ENCODE measurements at regions not wholly inside any gene's neighbourhood (a gene's known extent, or its start where the extent isn't known, plus 50 kb on each side); places are given as distances from the start of the nearest gene placed in this dataset.

GRCh38 chr9:129439242-129439641, 181.7 kb downstream of the C9orf50 start:
- TF ChIP-seq, protein P1, sequence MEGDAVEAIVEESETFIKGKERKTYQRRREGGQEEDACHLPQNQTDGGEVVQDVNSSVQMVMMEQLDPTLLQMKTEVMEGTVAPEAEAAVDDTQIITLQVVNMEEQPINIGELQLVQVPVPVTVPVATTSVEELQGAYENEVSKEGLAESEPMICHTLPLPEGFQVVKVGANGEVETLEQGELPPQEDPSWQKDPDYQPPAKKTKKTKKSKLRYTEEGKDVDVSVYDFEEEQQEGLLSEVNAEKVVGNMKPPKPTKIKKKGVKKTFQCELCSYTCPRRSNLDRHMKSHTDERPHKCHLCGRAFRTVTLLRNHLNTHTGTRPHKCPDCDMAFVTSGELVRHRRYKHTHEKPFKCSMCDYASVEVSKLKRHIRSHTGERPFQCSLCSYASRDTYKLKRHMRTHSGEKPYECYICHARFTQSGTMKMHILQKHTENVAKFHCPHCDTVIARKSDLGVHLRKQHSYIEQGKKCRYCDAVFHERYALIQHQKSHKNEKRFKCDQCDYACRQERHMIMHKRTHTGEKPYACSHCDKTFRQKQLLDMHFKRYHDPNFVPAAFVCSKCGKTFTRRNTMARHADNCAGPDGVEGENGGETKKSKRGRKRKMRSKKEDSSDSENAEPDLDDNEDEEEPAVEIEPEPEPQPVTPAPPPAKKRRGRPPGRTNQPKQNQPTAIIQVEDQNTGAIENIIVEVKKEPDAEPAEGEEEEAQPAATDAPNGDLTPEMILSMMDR (IDR thresholded peaks at IDR 0.05; ENCODE audit: low read depth, low read length, missing input control): no peak
- no peak for TF ChIP-seq RAD21 (IDR thresholded peaks at IDR 0.05)
- TF ChIP-seq, protein P2, sequence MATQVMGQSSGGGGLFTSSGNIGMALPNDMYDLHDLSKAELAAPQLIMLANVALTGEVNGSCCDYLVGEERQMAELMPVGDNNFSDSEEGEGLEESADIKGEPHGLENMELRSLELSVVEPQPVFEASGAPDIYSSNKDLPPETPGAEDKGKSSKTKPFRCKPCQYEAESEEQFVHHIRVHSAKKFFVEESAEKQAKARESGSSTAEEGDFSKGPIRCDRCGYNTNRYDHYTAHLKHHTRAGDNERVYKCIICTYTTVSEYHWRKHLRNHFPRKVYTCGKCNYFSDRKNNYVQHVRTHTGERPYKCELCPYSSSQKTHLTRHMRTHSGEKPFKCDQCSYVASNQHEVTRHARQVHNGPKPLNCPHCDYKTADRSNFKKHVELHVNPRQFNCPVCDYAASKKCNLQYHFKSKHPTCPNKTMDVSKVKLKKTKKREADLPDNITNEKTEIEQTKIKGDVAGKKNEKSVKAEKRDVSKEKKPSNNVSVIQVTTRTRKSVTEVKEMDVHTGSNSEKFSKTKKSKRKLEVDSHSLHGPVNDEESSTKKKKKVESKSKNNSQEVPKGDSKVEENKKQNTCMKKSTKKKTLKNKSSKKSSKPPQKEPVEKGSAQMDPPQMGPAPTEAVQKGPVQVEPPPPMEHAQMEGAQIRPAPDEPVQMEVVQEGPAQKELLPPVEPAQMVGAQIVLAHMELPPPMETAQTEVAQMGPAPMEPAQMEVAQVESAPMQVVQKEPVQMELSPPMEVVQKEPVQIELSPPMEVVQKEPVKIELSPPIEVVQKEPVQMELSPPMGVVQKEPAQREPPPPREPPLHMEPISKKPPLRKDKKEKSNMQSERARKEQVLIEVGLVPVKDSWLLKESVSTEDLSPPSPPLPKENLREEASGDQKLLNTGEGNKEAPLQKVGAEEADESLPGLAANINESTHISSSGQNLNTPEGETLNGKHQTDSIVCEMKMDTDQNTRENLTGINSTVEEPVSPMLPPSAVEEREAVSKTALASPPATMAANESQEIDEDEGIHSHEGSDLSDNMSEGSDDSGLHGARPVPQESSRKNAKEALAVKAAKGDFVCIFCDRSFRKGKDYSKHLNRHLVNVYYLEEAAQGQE (IDR thresholded peaks at IDR 0.05): no peak
